Osteoblast (primary cell): ENCODE measurements at regions not wholly inside any gene's neighbourhood (a gene's known extent, or its start where the extent isn't known, plus 50 kb on each side); places are given as distances from the start of the nearest gene placed in this dataset.

ENCODE experiments used
- DNase-seq: peaks from one replicate; pipeline ENCODE4 v3.0.0; 2011; ENCODE audit warnings: low spot score, mixed read lengths; ENCODE audit not compliant: insufficient read length; ENCODE audit errors: missing footprints
- H2AFZ ChIP-seq: 2 replicates; pipeline ENCODE4 v1.6.0; 2011; ENCODE audit warnings: mild to moderate bottlenecking, low read length
- H3K27ac ChIP-seq: 2 replicates; pipeline ENCODE4 v1.5.1; 2011; ENCODE audit warnings: mild to moderate bottlenecking, low read depth, low read length, moderate library complexity
- H3K27me3 ChIP-seq: 2 replicates; pipeline ENCODE4 v1.6.0; 2012; ENCODE audit warnings: mild to moderate bottlenecking, control low read depth, inconsistent platforms, low read length, moderate library complexity; ENCODE audit not compliant: insufficient read depth
- H3K36me3 ChIP-seq: 2 replicates; pipeline ENCODE4 v1.5.1; 2011; ENCODE audit warnings: mild to moderate bottlenecking, low read length, control low read depth, moderate library complexity; ENCODE audit not compliant: insufficient read depth
- H3K4me1 ChIP-seq: 2 replicates; pipeline ENCODE4 v1.5.1; 2011; ENCODE audit warnings: mild to moderate bottlenecking, low read length, control low read depth, moderate library complexity; ENCODE audit not compliant: insufficient read depth
- H3K4me2 ChIP-seq: 2 replicates; pipeline ENCODE4 v1.6.0; 2011; ENCODE audit warnings: mild to moderate bottlenecking, low read length; ENCODE audit not compliant: insufficient read depth
- H3K4me3 ChIP-seq: fragments of 200-600 bp; sonication (generic); 3 replicates; pipeline ENCODE4 v1.5.1; 2012; ENCODE audit warnings: mild to moderate bottlenecking, low read length, inconsistent platforms; ENCODE audit not compliant: insufficient read depth
- H3K79me2 ChIP-seq: 2 replicates; pipeline ENCODE4 v1.6.0; 2012; ENCODE audit warnings: mild to moderate bottlenecking, low read length, control low read depth, inconsistent platforms; ENCODE audit not compliant: insufficient read depth
- H3K9me3 ChIP-seq: 2 replicates; pipeline ENCODE4 v1.5.1; 2011; ENCODE audit warnings: low read depth, low read length, control low read depth
- H4K20me1 ChIP-seq: 2 replicates; pipeline ENCODE4 v1.6.0; 2012; ENCODE audit warnings: mild to moderate bottlenecking, low read length, control low read depth; ENCODE audit not compliant: insufficient read depth
- TF ChIP-seq, protein P1 (sequence below): IDR thresholded peaks from 2 replicates; pipeline ENCODE4 v1.5.1; 2011; ENCODE audit warnings: mild to moderate bottlenecking, low read depth, low read length, moderate library complexity; ENCODE audit errors: extremely low read depth

DNA sequence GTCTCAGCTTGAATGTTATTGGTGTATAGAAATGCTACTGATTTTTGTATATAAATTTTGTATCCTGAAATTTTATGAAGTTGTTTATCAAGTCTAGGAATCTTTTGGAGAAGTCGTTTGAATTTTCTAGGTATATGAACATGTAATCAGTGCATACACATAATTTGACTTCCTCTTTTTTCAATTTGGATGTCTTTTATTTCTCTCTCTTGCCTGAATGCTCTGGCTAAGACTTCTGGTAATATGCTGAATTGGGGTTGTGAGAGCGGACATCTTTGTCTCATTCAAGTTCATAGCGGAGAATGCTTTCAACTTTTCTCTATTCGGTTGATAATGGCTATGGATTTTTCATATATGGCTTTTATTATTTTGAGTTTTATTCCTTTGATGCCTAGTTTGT, 100.9 kb upstream of the MCTP2 start:
- no peaks in the 10 kb centered on the region for H3K36me3 ChIP-seq

DNA sequence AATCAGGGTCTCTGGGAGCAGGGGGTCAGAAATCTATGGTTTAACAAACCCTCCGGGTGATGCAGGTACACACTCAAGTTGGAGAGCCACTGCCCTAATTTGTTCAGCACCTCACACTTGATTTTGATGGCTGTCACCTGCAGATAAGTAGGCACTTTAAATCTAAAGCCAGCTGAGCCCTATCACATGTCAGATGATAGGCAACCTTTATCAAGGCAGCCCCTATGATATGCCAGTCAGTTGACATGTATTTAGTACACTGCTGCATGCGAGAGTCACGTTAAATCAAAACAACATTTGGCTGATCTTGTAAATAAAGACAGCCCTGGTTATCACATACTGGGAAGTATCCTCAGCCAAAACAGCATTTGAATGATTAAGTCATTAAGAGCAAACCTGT, 104.4 kb upstream of the MCTP2 start:
- Histone ChIP-seq H3K9me3 (no peaks in the 10 kb centered on the region), H3K27me3 (no peaks in the 10 kb centered on the region), H3K4me2 (no peak overlapping the region), H3K36me3 (no peaks in the 10 kb centered on the region), H4K20me1 (no peaks in the 10 kb centered on the region), H3K4me1 (no peaks in the 10 kb centered on the region), H3K79me2 (no peaks in the 10 kb centered on the region), H3K4me3 (no peak overlapping the region), H3K27ac (no peak overlapping the region), H2AFZ (no peak overlapping the region)
- no peak for DNase-seq
- TF ChIP-seq, protein P1, sequence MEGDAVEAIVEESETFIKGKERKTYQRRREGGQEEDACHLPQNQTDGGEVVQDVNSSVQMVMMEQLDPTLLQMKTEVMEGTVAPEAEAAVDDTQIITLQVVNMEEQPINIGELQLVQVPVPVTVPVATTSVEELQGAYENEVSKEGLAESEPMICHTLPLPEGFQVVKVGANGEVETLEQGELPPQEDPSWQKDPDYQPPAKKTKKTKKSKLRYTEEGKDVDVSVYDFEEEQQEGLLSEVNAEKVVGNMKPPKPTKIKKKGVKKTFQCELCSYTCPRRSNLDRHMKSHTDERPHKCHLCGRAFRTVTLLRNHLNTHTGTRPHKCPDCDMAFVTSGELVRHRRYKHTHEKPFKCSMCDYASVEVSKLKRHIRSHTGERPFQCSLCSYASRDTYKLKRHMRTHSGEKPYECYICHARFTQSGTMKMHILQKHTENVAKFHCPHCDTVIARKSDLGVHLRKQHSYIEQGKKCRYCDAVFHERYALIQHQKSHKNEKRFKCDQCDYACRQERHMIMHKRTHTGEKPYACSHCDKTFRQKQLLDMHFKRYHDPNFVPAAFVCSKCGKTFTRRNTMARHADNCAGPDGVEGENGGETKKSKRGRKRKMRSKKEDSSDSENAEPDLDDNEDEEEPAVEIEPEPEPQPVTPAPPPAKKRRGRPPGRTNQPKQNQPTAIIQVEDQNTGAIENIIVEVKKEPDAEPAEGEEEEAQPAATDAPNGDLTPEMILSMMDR = no peak

More for the DNA sequence above, 100.9 kb upstream of the MCTP2 start:
- H3K27me3 ChIP-seq = no peaks in the 10 kb centered on the region
- H2AFZ ChIP-seq = no peak overlapping the region
- no peak overlapping the region for H3K27ac ChIP-seq
- TF ChIP-seq, protein P1 = no peak
- H4K20me1 ChIP-seq = no peaks in the 10 kb centered on the region
- no peaks in the 10 kb centered on the region for H3K4me1 ChIP-seq
- no peak overlapping the region for H3K4me2 ChIP-seq
- no peaks in the 10 kb centered on the region for H3K9me3 ChIP-seq
- H3K79me2 ChIP-seq = no peaks in the 10 kb centered on the region
- no peak overlapping the region for H3K4me3 ChIP-seq
- no peak for DNase-seq

DNA sequence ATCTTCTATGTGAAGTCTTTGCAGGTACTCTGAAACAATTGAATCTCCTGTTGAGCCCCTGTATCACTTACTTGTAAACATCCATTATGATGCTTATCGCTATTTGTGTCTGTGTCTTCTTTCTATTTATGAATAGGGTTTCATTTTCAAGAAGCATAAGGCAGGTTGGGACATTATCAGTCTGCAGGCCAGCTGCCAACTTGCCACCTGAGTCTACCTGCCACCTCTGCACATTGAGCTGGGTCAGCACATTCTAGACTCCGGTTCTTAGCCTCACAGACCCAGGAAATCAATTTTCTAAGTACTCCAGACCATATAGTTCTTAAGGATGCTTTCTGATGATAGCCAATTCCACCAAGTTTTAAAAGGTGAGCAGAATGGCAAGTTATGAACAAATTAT, 105.7 kb upstream of the MCTP2 start:
- H3K4me3 ChIP-seq = no peak overlapping the region
- no peaks in the 10 kb centered on the region for H3K27me3 ChIP-seq
- H4K20me1 ChIP-seq = no peaks in the 10 kb centered on the region
- no peaks in the 10 kb centered on the region for H3K4me1 ChIP-seq
- H3K36me3 ChIP-seq = no peaks in the 10 kb centered on the region
- no peak for DNase-seq
- no peaks in the 10 kb centered on the region for H3K79me2 ChIP-seq
- TF ChIP-seq, protein P1 = no peak
- H3K9me3 ChIP-seq = no peaks in the 10 kb centered on the region
- no peak overlapping the region for H2AFZ ChIP-seq
- H3K27ac ChIP-seq = no peak overlapping the region
- H3K4me2 ChIP-seq = no peak overlapping the region

DNA sequence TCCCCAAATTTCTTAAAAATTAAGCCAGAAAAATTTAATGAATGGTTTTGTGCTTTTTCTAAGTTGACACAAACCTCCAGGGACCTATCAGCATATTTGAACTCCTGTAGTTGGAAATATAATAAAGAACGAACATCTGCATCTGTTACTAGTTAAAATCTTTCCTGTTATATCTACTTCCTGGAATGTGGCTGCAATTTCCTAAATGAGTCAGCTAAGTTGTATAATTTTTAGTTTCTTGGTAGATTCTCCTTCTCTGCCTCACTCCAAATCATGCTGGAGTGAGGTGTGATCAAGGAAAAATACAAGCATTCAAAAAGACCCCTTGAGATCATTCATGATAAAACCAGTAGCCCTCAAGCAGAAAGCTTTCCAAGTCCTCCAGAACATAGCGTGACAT, 106.2 kb upstream of the MCTP2 start:
- Histone ChIP-seq H4K20me1 (no peaks in the 10 kb centered on the region), H3K4me2 (no peak overlapping the region), H3K9me3 (no peaks in the 10 kb centered on the region), H2AFZ (no peak overlapping the region), H3K79me2 (no peaks in the 10 kb centered on the region), H3K4me1 (no peaks in the 10 kb centered on the region), H3K36me3 (no peaks in the 10 kb centered on the region), H3K27me3 (no peaks in the 10 kb centered on the region), H3K27ac (no peak overlapping the region), H3K4me3 (no peak overlapping the region)
- DNase-seq = no peak
- TF ChIP-seq, protein P1 = no peak
